NCI-H446 treated with DMSO at 0.1 percent for 48 hours (cell line): ENCODE measurements at regions not wholly inside any gene's neighbourhood (a gene's known extent, or its start where the extent isn't known, plus 50 kb on each side); places are given as distances from the start of the nearest gene placed in this dataset.

Experiments used
- DNase-seq: peaks from one replicate; lab custom pipeline; 2025; lab: John Stamatoyannopoulos, UW

DNA sequence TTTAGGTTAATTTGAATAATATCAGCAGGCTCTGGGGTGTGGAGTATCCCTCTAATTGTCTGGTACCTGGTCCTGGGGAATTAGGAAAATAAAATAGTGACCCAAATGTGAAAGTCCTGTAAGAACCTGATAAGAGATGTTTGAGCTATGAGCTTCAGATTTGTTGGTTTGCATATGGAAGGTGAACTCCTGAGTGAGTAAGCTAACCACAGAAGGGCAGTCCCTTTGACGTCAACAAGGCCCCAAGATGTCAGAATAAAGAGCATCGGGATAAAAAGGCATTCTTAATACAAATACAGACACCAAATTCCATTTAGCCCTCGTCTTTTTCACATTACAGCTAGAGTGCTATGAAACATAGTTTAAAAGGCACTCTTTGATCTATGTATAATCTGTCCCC is 1366.3 kb upstream of the TMEFF2 start:
- DNase-seq, result no peak

DNA sequence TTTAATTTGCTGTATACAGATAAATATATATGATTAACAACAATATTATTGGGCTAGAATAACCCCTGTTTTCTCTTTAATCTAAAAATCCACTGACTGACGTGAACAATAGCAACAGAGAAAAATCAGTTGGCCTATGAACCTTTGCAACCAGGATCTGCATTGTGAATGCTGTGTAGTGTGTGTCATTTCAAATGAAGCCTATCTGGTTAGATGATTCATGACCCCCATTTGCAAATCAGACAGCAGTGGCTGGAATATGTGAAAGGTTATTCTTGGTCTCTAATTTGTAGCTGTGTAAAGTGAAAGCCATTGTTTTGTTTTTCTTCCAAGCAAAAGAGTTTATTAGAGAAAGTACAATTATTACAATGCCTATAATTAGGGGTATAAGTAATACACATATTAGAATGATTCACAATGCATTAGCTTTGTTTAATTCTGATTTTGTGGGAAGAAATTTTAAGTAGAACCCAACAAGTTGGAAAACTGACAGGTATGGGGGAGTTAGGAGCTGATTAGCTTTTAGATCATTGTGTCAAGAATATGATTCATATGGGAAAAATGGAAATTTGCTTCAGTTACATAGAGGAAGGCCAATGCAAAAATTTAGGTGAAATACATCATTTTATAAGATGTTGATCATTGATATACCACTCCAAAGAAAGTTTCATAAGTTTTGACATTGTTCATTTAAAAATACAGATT is 1362.2 kb upstream of the TMEFF2 start:
- DNase-seq, result no peak

DNA sequence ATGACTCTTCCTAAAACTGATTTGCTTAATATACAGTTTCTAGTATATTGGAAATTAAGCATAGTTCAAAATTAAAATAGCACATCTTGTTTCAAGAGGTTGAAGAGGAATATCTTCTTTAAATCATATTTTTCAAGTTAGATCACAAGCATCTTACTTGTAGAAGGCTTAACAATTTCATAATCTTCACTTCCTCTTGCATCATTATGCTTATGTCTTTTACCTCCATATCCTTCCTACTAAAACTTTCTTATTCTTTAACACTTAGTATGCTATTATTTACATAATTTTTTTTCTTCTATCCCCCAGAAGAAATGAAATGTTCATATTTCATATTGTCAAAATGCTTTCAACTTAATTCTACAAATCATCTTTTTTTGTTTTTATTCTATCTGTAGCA is 1354.9 kb upstream of the TMEFF2 start:
- no peak for DNase-seq

DNA sequence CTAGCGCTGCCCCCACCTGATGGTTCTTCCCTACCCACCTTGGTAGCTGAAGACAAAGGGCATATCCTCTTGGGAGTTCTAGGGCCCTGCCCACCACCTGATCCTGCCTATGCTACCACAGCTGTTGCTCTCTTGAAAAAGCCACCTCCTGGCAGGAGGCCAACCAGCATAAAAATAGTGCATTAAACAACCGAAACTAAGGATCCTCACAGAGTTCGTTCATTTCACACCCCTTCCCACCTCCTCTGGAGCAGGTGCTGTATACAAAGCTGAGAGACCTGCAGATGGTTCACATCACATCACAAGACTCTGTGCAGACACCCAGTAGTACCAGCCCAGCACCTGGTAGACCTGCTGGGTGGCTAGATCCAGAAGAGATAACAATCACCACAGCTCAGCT is 1348.0 kb upstream of the TMEFF2 start:
- DNase-seq, result no peak

DNA sequence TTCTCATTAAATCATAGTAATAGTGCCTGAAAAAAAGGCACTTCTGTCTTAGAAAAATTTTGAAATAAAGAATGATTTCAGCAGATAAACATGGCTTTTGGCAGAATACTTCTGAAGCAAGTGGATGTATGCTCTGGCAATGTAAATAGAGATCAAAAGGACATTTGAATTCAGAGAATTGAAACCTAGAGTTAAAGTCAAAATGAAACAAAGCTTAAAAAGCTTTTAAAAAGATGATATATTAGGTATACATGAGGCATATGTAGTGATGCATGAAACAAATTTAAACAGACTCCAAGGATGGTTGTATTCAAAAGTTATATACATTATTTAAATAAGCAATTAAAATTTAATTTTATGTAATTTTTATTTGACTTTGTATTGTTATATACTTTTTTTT is 1344.5 kb upstream of the TMEFF2 start:
- DNase-seq, result no peak

DNA sequence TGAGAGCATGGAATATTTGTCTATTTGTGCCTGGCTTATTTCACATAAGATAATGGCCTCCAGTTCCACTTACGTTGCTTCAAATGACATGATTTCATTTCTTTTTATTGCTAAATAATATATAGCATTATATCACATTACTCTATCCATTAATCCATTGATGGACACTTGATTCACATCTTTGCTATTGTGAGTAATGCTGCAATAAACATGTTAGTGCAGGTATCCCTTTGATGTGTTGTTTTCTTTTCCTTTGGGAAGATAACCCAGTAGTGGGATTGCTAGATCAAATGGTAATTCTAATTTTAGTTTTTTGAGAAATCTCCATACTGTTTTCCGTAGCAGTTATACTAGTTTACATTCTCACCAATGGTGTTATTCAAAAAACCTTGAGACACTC is 1343.3 kb upstream of the TMEFF2 start:
- DNase-seq, result no peak

DNA sequence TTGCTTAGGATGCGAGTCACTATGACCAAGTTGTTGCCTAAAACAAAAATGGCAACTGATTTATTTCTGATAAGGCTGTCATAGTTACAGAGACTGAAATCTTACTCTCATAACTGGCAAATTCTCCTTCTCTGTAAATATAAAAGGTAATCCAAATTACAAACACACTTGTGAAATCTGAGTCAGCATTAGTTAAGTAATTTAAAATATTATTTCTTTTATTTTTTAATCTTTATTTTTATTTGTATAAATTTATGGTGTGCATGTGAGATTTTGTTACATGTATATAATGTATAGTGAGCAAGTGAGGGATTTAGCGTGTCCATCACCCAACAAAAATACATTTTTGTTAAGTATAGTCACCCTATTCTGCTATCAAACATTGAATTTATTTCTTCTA is 1342.8 kb upstream of the TMEFF2 start:
- DNase-seq, result no peak

DNA sequence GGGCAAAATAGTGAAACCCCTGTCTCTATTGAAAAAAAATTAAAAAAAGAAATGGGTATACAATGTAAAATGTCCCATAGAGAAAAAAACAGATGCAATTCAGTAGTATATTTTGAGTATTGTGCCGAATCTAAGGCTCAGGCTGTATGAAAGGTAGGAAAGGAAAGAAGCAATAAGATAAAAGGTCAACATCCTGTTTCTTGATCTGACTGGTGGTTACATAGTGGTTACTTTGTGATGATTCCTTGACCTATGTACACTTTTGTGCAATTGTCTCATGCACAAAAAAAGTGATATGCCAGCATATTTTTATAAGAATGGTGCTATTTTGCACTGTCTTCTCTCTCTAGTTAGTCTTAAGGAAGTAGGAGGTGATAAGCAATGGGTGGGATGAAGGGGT is 1333.7 kb upstream of the TMEFF2 start:
- no peak for DNase-seq

DNA sequence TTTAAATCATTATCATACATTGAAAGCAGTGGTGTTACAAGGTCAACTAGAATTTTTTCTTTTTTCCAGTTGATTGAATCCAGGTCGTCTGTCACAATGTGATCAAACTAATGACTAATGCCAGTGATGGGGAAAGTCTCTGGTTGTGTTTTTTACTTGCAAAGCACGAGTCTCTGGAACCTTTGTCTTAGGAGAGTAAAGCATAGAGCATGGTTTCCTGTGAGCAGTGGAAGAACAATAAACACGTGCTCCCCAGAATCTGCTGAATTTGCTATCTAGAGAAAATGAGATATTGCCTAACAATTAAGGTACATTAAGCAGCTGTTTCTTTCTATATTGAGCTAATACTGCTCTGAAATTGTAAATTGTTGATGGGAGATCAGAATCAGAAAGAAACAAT is 1332.4 kb upstream of the TMEFF2 start:
- no peak for DNase-seq

DNA sequence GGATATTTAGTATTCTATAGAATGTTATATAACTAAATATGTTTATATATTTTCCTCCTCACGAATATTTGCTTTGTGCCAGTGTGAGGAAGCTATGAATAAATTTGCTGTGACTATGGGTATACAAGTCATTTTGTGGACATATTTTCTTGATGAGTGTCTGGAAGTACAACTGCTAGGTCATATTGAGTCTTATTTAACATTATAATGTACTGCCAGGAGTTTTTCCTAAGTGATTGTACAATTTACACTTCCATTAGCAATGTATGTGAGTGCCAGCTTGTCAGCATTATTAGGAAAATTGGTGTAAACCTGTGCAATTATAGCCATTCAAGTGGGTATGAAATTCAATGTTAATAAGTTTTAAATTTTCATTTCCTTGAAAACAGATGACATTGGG is 1328.9 kb upstream of the TMEFF2 start:
- DNase-seq, result no peak

DNA sequence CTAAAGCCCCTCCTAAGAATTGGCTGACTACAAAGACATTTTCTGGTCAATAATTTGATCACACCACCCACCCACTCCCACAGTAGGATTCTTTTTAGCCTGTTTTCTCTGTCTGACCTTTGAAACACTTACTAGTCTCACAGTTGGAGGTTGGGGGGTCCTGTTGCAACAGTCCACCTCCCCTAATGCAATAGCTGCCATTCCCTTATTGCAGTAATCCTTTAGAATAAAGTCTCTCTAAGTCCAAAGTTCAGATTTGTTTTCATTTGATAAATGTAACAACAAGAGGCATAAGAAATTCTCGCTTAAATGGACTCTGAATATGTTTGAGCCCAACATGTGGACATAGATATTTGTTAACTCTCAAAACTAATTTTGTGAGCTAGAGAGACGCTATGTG is 1326.8 kb upstream of the TMEFF2 start:
- DNase-seq, result no peak

DNA sequence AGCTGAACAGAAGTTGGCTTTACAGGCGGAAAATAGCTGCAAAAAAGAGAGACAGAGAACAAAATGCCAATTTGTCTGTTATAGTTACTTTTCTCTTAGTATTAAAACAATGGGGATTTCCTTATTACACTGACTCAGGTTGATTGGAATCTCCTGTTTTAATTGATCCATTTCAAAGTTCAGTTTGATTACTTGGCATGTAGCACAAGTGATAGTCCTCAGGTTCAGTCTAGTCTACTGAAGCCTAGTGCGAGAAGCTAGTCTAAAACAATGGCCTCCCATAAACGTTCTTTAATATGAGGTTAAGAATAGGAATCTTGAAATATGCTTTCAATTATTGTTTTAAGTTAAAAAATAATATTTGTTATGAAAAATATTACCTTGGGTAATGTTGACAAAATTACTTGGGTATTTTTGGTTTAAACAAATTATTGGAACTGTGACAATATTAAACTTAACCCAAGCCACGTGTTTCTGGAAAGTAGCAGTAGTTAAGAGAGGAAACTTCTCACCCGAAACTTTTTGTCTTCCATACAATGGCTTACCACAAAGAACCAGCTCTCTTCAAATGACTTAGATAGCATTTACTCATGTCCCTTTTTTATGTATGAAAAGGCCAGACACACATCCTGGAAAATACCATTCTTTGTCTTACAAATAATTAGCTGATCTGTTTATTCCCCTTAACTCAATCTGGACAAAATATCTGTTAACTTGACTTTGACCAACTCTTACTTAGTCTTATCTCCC is 1326.2 kb upstream of the TMEFF2 start:
- no peak for DNase-seq

DNA sequence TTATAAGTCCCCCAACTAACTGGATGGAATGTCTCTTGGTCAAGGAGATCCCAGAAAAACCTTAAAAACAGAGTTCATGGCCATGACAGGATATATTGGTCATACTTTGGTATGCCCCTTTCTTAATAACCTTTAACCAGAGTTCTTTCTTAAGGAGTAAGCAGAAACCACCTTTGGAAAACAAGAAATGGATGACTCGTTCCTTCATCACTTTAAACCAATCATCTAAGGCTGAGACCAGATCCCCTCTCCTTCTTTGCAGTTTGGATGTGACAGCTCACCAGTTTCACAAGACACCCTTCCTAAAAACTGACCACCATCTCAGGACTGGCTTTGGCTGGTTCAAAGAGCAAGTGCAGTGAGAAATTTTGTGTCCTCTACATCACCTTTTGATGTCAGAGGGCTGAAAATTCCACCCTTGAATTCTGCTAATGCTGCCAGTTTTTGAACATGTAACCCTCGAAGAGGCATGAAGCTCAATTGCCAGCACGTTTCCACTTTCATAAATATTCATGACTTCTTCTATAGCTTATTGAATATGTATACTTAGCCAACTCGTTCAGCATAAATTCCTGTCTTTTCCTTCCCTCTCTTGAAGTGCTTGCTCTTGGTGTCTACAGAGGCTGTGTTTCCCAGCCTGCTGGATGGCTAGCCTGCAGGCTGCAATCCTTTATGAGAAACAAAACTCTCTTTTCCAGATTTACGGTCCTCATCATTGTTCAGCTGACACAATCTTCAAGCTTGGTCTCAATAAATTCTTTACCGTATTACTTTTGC is 1323.5 kb upstream of the TMEFF2 start:
- DNase-seq, result no peak

DNA sequence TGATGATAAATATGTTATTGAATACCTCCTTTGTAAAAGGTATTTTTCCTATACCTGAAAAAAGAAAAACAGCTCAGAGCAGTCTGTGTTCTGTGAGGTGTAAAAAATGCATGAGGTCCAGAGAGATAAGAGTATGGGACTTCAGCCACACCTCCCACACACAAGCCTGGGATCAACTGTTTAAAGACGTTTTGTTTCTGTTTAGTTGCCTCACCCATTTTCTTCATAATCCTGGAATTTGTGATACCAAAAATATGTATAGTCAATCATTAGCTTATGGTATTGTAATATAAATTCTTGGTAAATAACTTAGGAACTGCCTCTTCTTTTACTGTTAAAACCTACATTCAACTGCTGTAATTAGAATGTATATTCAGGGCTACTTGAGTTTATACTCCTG is 1322.9 kb upstream of the TMEFF2 start:
- DNase-seq, result no peak

DNA sequence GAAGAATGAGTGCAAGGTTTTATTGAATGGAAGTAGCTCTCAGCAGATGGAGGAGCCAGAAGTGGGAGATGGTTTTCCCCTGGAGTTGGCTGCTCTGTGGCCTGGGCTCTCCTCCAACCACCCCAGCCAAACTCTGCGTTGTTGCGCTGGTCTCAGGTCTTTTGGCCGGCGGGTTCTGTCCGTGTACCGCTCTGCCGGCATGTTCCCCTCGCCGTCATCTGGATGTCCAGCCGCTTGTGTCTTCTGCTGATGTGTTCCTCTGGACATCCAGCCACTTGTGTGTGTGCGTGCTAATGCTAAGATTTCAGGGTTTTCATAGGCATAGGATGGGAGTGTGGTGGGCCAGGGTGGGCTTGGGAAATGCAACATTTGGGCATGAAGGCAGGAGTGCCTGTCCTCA is 1311.3 kb upstream of the TMEFF2 start:
- DNase-seq, result no peak

DNA sequence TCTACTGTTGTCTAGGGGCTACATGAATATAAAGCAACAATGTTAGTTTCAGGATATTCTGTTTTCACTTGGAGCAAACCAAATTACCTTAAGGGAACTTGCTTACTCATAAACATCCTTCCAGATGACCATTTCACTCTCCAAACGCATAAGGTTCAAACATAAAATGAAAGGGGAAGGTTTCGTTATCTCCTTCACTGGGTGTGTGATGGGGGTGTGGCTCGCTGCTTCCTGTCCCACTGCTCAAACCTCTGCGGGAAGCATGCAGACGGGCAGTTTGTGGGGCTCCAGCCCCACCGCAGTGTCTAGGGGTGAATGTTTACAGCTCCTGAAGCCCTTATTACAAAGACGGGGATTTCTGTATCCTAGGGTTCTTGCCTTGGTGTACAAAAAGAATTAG is 1310.9 kb upstream of the TMEFF2 start:
- DNase-seq, result no peak

DNA sequence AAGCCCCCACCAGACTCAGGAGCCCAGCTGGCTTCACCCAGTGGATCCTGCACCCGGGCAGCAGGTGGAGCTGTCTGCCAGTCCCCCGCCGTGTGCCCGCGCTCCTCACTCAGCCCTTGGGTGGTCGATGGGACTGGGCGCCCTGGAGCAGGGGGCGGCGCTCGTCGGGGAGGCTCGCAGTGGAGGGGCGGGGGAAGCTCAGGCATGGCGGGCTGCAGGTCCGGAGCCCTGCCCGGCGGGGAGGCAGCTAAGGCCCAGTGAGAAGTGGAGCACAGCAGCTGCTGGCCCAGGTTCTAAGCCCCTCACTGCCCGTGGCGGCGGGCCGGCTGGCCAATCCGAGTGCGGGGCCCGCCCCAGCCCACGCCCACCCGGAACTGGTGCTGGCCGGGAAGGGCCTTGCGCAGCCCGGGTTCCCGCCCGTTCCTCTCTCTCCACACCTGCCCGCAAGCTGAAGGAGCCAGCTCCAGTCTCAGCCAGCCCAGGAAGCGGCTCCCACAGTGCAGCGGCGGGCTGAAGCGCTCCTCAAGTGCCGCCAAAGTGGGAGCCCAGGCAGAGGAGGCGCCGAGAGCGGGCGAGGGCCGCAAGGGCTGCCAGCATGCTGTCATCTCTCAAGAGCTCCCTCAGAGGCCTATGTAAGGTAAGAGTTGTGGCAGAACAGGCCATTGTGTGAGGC is 1307.8 kb upstream of the TMEFF2 start:
- DNase-seq, result no peak

DNA sequence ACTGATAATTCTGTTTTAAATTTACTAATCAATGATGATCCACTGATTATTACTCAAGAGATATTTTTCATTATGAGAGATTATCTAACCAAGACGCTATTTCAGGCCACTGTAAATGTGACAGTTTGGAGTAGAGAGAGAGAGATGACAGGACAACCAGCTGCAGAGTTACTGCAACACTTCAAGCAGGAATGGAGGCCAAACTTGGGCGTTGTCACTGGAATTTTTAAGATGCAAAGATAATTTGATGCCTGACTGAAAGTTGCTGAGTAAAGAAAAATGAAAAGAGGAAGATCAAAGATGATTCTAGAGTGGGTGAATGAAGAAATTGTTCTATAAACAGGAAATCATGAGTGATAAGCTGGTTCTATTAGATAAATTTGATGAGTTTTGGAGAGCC is 1302.1 kb upstream of the TMEFF2 start:
- DNase-seq, result no peak

DNA sequence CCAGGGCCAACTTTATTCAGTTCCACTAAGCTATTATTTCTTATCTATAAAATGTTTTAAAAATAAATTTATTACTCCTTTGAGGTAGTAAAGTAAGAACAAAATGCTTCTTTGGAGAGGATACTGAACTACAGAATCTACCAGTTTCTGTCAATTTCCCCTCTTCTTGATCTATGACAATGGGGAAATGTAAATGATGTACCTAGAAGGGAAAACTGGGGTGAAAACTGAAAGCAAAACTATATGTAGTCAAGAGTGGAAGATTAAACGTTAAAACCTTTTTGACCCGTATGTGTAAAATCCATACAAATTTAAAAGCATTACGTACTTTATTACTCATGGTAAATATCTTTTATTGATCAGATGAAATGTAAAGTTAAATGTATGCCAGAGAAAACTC is 1287.8 kb upstream of the TMEFF2 start:
- DNase-seq, result no peak

DNA sequence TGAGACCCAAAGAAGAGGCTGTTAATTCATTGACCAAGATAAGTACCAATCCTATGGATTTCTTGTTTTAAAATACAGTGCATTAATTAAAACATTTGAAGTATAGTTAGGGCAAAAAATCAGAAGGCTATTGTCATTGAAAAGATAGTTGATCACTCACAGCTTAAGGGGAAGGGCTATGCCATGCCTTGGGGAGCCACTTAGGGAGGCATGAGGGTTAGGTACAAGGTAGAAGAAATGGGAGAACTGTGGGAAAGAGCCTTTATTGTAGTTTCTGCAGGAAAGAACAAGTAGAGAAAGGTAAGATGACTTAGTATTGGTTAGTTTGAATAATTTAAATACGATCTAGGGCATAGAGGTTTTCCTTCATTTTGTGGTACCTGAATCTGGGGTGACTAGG is 1285.5 kb upstream of the TMEFF2 start:
- no peak for DNase-seq

DNA sequence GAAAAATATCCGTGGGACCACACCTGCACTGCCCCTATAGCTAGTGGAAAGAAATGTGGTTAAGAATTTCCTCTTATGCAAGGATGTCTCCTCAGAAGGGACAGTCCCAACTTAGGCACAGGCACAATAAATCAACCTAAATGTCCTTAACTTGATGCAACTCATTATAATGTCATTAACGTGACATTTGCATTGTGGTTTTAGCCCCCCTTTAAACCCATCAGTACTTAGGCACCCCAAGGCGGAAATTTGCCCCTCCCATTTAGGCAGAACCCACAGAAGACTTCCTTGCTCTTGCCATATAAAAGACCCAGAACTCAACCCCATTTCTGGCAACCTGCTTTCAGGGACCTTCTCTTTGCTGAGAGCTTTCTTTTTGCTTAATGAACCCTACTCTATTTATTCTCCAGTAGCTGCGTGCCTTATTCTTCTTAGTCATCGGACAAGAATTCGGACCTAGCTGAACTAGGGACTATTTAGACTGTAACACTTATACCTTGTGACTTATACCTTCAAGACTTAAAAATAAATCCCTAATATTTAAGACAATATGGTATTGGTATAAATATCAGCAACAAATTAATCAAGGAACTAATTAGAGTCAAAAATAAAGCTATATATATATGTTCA is 1281.6 kb upstream of the TMEFF2 start:
- DNase-seq, result no peak

DNA sequence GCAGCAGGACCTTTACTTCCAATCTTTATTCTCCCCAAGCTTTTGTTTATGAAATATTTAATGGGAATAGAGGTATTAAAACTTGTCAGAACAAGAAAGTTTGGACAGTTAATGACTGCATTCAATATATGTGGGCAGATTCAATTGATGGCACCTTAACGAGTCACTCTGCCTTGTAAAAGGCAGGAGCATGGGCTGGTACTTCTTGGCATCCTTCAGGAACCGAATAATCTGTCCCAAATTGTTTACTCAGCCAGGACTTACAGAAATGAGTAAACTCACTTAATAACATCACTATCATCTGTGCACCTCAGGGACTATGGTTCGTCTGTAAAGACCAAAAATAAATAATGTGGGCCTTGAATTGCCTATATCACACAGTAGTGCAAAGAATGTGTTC is 1280.3 kb upstream of the TMEFF2 start:
- no peak for DNase-seq
